ENCODE measurements at regions not wholly inside any gene's neighbourhood (a gene's known extent, or its start where the extent isn't known, plus 50 kb on each side); places are given as distances from the start of the nearest gene placed in this dataset.
"Not testable (repeated sequence)": the region's sequence is repeated elsewhere in the genome, so short reads cannot be mapped to it uniquely, and the experiment has no call there.

DNA sequence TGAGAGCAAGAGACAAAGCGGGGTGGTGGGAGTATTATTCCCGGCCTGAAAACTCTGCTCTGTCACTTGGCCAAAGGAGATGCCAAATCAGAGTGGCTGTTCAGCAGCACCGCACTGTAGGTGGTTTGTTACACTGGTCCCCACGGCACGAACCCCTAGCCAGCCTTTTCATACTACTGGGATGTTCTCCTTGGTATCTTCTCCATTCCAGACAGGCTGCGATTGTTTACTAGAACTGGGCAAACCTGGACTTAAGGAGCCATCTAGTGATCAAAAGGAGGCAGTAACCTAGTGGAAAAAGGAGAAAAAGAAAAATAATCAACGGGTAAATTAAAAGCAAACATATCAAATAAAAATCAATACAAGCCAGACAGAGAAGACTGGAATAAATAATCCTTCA, 58.9 kb upstream of the TMTC2 start:
- no peak for DNase-seq (ENCODE audit: low read depth)

DNA sequence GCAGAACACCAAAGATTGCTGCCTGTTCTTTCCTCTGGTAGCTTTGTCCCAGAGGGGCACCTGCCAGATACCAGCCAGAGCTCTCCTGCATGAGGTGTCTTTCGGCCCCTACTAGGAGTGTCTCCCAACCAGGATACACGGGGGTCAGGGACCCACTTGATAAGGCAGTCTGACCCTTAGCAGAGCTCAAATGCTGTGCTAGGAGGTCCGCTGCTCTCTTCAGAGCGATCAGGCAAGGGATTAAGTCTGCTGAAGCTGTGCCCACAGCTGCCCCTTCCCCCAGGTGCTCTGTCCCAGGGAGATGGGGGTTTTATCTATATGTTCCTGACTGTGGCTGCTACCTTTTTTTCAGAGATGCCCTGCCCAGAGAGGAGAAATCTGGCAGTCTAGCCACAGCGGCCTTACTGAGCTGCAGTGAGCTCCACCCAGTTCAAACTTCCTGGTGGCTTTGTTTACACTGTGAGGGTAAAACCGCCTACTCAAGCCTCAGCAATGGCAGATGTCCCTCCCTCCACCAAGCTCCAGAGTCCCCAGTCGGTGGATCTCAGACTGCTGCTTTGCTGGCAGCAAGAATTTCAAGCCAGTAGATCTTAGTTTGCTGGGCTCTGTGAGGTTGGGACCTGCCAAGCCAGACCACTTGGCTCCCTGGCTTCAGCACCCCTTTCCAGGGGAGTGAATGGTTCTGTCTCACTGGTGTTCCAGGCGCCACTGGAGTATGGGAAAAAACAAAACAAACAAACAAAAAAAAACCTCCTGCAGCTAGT, 52.0 kb upstream of the TMTC2 start:
- DNase-seq (ENCODE audit: low read depth), result not testable (repeated sequence)

DNA sequence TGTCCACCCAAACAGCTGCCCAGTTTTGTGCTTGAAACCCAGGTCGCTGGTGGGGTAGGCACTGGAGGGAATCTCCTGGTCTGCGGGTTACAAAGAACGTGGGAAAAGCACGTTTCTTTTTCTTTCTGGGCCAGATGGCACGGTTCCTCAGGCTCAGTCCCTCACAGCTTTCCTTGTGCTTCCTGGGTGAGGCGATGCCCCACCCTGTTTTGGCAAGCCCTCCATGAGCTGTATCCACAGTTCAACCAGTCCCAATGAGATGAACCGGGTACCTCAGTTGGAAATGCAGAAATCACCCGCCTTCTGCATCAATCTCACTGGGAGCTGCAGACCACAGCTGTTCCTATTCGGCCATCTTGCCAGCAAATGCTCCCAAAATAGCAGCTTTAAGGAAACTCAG, 51.4 kb upstream of the TMTC2 start:
- no peak for DNase-seq (ENCODE audit: low read depth)
